HG03039 (cell line): ENCODE measurements at regions not wholly inside any gene's neighbourhood (a gene's known extent, or its start where the extent isn't known, plus 50 kb on each side); places are given as distances from the start of the nearest gene placed in this dataset.
A peak's percentile ranks its signal among the peaks of the same experiment; 100 is the strongest.

Source experiments
- ATAC-seq: cut with Tn5 transposase; IDR thresholded peaks from one replicate; pipeline ENCODE4 v1.9.1; 2021; ENCODE audit warnings: mild to moderate bottlenecking, moderate library complexity; ENCODE audit not compliant: unreplicated experiment

- no peak for ATAC-seq
These were observed 179.3 kb downstream of the KATNAL1 start for GRCh38 chr13:30128095-30128494.

GRCh38 chr13:30126903-30127428, 180.4 kb downstream of the KATNAL1 start:
- no peak for ATAC-seq

- ATAC-seq, result no peak
These were observed 181.8 kb downstream of the KATNAL1 start for GRCh38 chr13:30125422-30126073.

- ATAC-seq, result no peak
These were observed 183.1 kb downstream of the KATNAL1 start for GRCh38 chr13:30124131-30124768.

GRCh38 chr13:30123575-30123974, 183.8 kb downstream of the KATNAL1 start:
- no peak for ATAC-seq

- ATAC-seq, result no peak
These were observed 185.7 kb downstream of the KATNAL1 start for GRCh38 chr13:30121666-30122065.

- ATAC-seq, result no peak
These were observed 186.1 kb downstream of the KATNAL1 start for GRCh38 chr13:30121244-30121643.

- no peak for ATAC-seq
These were observed 187.1 kb downstream of the KATNAL1 start for GRCh38 chr13:30120133-30120822.

GRCh38 chr13:30119476-30119875, 187.9 kb downstream of the KATNAL1 start:
- ATAC-seq, result no peak

- no peak for ATAC-seq
These were observed 191.0 kb downstream of the KATNAL1 start for GRCh38 chr13:30116379-30116778.

- ATAC-seq, result no peak
These were observed 192.1 kb downstream of the KATNAL1 start for GRCh38 chr13:30115257-30115600.

GRCh38 chr13:30114571-30115256, 192.6 kb downstream of the KATNAL1 start:
- ATAC-seq, result peak; percentile 75

- no peak for ATAC-seq
These were observed 193.3 kb downstream of the KATNAL1 start for GRCh38 chr13:30113983-30114570.

- no peak for ATAC-seq
These were observed 193.8 kb downstream of the KATNAL1 start for GRCh38 chr13:30113551-30113950.

GRCh38 chr13:30112602-30113435, 194.5 kb downstream of the KATNAL1 start:
- no peak for ATAC-seq

- ATAC-seq, result no peak
These were observed 195.5 kb downstream of the KATNAL1 start for GRCh38 chr13:30111810-30112209.

- no peak for ATAC-seq
These were observed 196.9 kb downstream of the KATNAL1 start for GRCh38 chr13:30110301-30111070.

- ATAC-seq, result no peak
These were observed 197.7 kb downstream of the KATNAL1 start for GRCh38 chr13:30109471-30110135.

GRCh38 chr13:30108913-30109237, 198.5 kb downstream of the KATNAL1 start:
- ATAC-seq, result no peak
